ENCODE measurements at regions not wholly inside any gene's neighbourhood (a gene's known extent, or its start where the extent isn't known, plus 50 kb on each side); places are given as distances from the start of the nearest gene placed in this dataset.

GRCh38 chr7:49297958-49298357, 373.6 kb downstream of the CDC14C start:
- Histone ChIP-seq H3K27me3 (ENCODE audit: insufficient read depth, low read length) (no peaks in the 10 kb centered on the region), H3K36me3 (ENCODE audit: insufficient read depth, low read length) (no peaks in the 10 kb centered on the region), H2AFZ (ENCODE audit: low read depth, low read length) (no peak overlapping the region), H3K4me3 (ENCODE audit: low read length) (no peak overlapping the region), H3K9me3 (ENCODE audit: low read length) (no peaks in the 10 kb centered on the region), H3K4me1 (ENCODE audit: insufficient read depth, low read length) (no peaks in the 10 kb centered on the region)

- H3K36me3 ChIP-seq (ENCODE audit: insufficient read depth, low read length): no peaks in the 10 kb centered on the region
Observed at GRCh38 chr7:49308787-49309186, 384.4 kb downstream of the CDC14C start.

GRCh38 chr7:49320083-49320482, 395.7 kb downstream of the CDC14C start:
- Histone ChIP-seq H3K36me3 (ENCODE audit: insufficient read depth, low read length) (no peaks in the 10 kb centered on the region), H3K4me3 (ENCODE audit: low read length) (no peak overlapping the region), H3K27me3 (ENCODE audit: insufficient read depth, low read length) (no peaks in the 10 kb centered on the region), H3K9me3 (ENCODE audit: low read length) (no peaks in the 10 kb centered on the region), H2AFZ (ENCODE audit: low read depth, low read length) (no peak overlapping the region), H3K4me1 (ENCODE audit: insufficient read depth, low read length) (peaks cover 17% of the 10 kb centered on the region)

More at GRCh38 chr7:49308787-49309186, 384.4 kb downstream of the CDC14C start:
- H3K4me3 ChIP-seq (ENCODE audit: low read length): no peak overlapping the region
- H3K9me3 ChIP-seq (ENCODE audit: low read length): no peaks in the 10 kb centered on the region
- H3K4me1 ChIP-seq (ENCODE audit: insufficient read depth, low read length): no peaks in the 10 kb centered on the region
- no peak overlapping the region for H2AFZ ChIP-seq (ENCODE audit: low read depth, low read length)
- no peaks in the 10 kb centered on the region for H3K27me3 ChIP-seq (ENCODE audit: insufficient read depth, low read length)

GRCh38 chr7:49321843-49322242, 397.5 kb downstream of the CDC14C start:
- H3K4me3 ChIP-seq (ENCODE audit: low read length): no peak overlapping the region
- no peaks in the 10 kb centered on the region for H3K9me3 ChIP-seq (ENCODE audit: low read length)
- no peak overlapping the region for H2AFZ ChIP-seq (ENCODE audit: low read depth, low read length)
- peaks cover 17% of the 10 kb centered on the region for H3K4me1 ChIP-seq (ENCODE audit: insufficient read depth, low read length)
- H3K36me3 ChIP-seq (ENCODE audit: insufficient read depth, low read length): no peaks in the 10 kb centered on the region
- no peaks in the 10 kb centered on the region for H3K27me3 ChIP-seq (ENCODE audit: insufficient read depth, low read length)

GRCh38 chr7:49322476-49322875, 398.1 kb downstream of the CDC14C start:
- Histone ChIP-seq H3K9me3 (ENCODE audit: low read length) (no peaks in the 10 kb centered on the region), H3K4me3 (ENCODE audit: low read length) (no peak overlapping the region), H3K4me1 (ENCODE audit: insufficient read depth, low read length) (peaks cover 17% of the 10 kb centered on the region), H3K36me3 (ENCODE audit: insufficient read depth, low read length) (no peaks in the 10 kb centered on the region), H2AFZ (ENCODE audit: low read depth, low read length) (no peak overlapping the region), H3K27me3 (ENCODE audit: insufficient read depth, low read length) (no peaks in the 10 kb centered on the region)

- H3K4me3 ChIP-seq (ENCODE audit: low read length): no peak overlapping the region
- peak overlapping the region; percentile 55 for H2AFZ ChIP-seq (ENCODE audit: low read depth, low read length)
- H3K36me3 ChIP-seq (ENCODE audit: insufficient read depth, low read length): no peaks in the 10 kb centered on the region
- no peaks in the 10 kb centered on the region for H3K9me3 ChIP-seq (ENCODE audit: low read length)
- H3K27me3 ChIP-seq (ENCODE audit: insufficient read depth, low read length): no peaks in the 10 kb centered on the region
- peaks cover 17% of the 10 kb centered on the region for H3K4me1 ChIP-seq (ENCODE audit: insufficient read depth, low read length)
Observed at GRCh38 chr7:49324040-49324439, 399.7 kb downstream of the CDC14C start.

- Histone ChIP-seq H3K27me3 (ENCODE audit: insufficient read depth, low read length) (no peaks in the 10 kb centered on the region), H2AFZ (ENCODE audit: low read depth, low read length) (no peak overlapping the region)
Observed at GRCh38 chr7:49324707-49325106, 400.4 kb downstream of the CDC14C start.

GRCh38 chr7:49325571-49325970, 401.2 kb downstream of the CDC14C start:
- Histone ChIP-seq H3K9me3 (ENCODE audit: low read length) (no peaks in the 10 kb centered on the region), H3K27me3 (ENCODE audit: insufficient read depth, low read length) (no peaks in the 10 kb centered on the region), H3K36me3 (ENCODE audit: insufficient read depth, low read length) (no peaks in the 10 kb centered on the region), H3K4me1 (ENCODE audit: insufficient read depth, low read length) (peaks cover 15% of the 10 kb centered on the region), H3K4me3 (ENCODE audit: low read length) (no peak overlapping the region), H2AFZ (ENCODE audit: low read depth, low read length) (peak overlapping the region; percentile 36)

More at GRCh38 chr7:49324707-49325106, 400.4 kb downstream of the CDC14C start:
- Histone ChIP-seq H3K9me3 (ENCODE audit: low read length) (no peaks in the 10 kb centered on the region), H3K4me3 (ENCODE audit: low read length) (no peak overlapping the region), H3K4me1 (ENCODE audit: insufficient read depth, low read length) (peaks cover 17% of the 10 kb centered on the region), H3K36me3 (ENCODE audit: insufficient read depth, low read length) (no peaks in the 10 kb centered on the region)

- peaks cover 7% of the 10 kb centered on the region for H3K4me1 ChIP-seq (ENCODE audit: insufficient read depth, low read length)
- no peak overlapping the region for H3K4me3 ChIP-seq (ENCODE audit: low read length)
- H3K27me3 ChIP-seq (ENCODE audit: insufficient read depth, low read length): no peaks in the 10 kb centered on the region
- H3K9me3 ChIP-seq (ENCODE audit: low read length): no peaks in the 10 kb centered on the region
- no peaks in the 10 kb centered on the region for H3K36me3 ChIP-seq (ENCODE audit: insufficient read depth, low read length)
- no peak overlapping the region for H2AFZ ChIP-seq (ENCODE audit: low read depth, low read length)
Observed at GRCh38 chr7:49327155-49327554, 402.8 kb downstream of the CDC14C start.

GRCh38 chr7:49333180-49333881, 409.0 kb downstream of the CDC14C start:
- H3K36me3 ChIP-seq (ENCODE audit: insufficient read depth, low read length): no peaks in the 10 kb centered on the region

GRCh38 chr7:49341849-49342248, 417.5 kb downstream of the CDC14C start:
- no peaks in the 10 kb centered on the region for H3K36me3 ChIP-seq (ENCODE audit: insufficient read depth, low read length)
- no peaks in the 10 kb centered on the region for H3K9me3 ChIP-seq (ENCODE audit: low read length)
- H2AFZ ChIP-seq (ENCODE audit: low read depth, low read length): no peak overlapping the region
- no peaks in the 10 kb centered on the region for H3K27me3 ChIP-seq (ENCODE audit: insufficient read depth, low read length)
- no peak overlapping the region for H3K4me3 ChIP-seq (ENCODE audit: low read length)
- H3K4me1 ChIP-seq (ENCODE audit: insufficient read depth, low read length): peaks cover 5% of the 10 kb centered on the region

More at GRCh38 chr7:49333180-49333881, 409.0 kb downstream of the CDC14C start:
- H3K4me3 ChIP-seq (ENCODE audit: low read length): no peak overlapping the region
- H3K4me1 ChIP-seq (ENCODE audit: insufficient read depth, low read length): no peaks in the 10 kb centered on the region
- H3K9me3 ChIP-seq (ENCODE audit: low read length): no peaks in the 10 kb centered on the region
- no peak overlapping the region for H2AFZ ChIP-seq (ENCODE audit: low read depth, low read length)
- H3K27me3 ChIP-seq (ENCODE audit: insufficient read depth, low read length): no peaks in the 10 kb centered on the region

GRCh38 chr7:49344556-49344955, 420.2 kb downstream of the CDC14C start:
- Histone ChIP-seq H3K36me3 (ENCODE audit: insufficient read depth, low read length) (no peaks in the 10 kb centered on the region), H3K4me3 (ENCODE audit: low read length) (no peak overlapping the region), H3K4me1 (ENCODE audit: insufficient read depth, low read length) (peaks cover 5% of the 10 kb centered on the region), H2AFZ (ENCODE audit: low read depth, low read length) (no peak overlapping the region), H3K9me3 (ENCODE audit: low read length) (no peaks in the 10 kb centered on the region), H3K27me3 (ENCODE audit: insufficient read depth, low read length) (no peaks in the 10 kb centered on the region)

- Histone ChIP-seq H2AFZ (ENCODE audit: low read depth, low read length) (no peak overlapping the region), H3K4me1 (ENCODE audit: insufficient read depth, low read length) (peaks cover 5% of the 10 kb centered on the region), H3K4me3 (ENCODE audit: low read length) (no peak overlapping the region), H3K9me3 (ENCODE audit: low read length) (no peaks in the 10 kb centered on the region), H3K36me3 (ENCODE audit: insufficient read depth, low read length) (no peaks in the 10 kb centered on the region), H3K27me3 (ENCODE audit: insufficient read depth, low read length) (no peaks in the 10 kb centered on the region)
Observed at GRCh38 chr7:49346195-49346899, 422.0 kb downstream of the CDC14C start.

Data from neuron (in vitro differentiated cells).